A673 (cell line): ENCODE measurements at regions not wholly inside any gene's neighbourhood (a gene's known extent, or its start where the extent isn't known, plus 50 kb on each side); places are given as distances from the start of the nearest gene placed in this dataset.

Experiments
- BruUV-seq: library from RNA; stranded (reverse); fragments of 400-500 nt; replicated peaks from 2 replicates; lab custom pipeline; 2021; lab: Mats Ljungman, UMichigan
- CTCF ChIA-PET: fragments of 300-600 bp; sonication (Branson Sonifier 250); formaldehyde crosslinking; loops from one replicate; lab custom pipeline; 2022; ENCODE audit warnings: antibody characterized with exemption; lab: Charles Lee
- POLR2A ChIA-PET: fragments of 300-600 bp; sonication (Branson Sonifier 250); formaldehyde crosslinking; loops from one replicate; lab custom pipeline; 2022; ENCODE audit warnings: antibody characterized with exemption; ENCODE audit not compliant: low non-redundant PET; lab: Charles Lee
- DNase-seq: peaks from one replicate; pipeline ENCODE4 v3.0.0-alpha.2; 2015; ENCODE audit warnings: low spot score
- H3K27ac ChIP-seq: fragments of 200-600 bp; sonication (generic); 2 replicates; pipeline ENCODE4 v1.5.1; 2016; ENCODE audit warnings: mixed run types, low read depth, mild to moderate bottlenecking, mixed read lengths, antibody characterized with exemption, low read length; ENCODE audit not compliant: poor library complexity, severe bottlenecking
- H3K27me3 ChIP-seq: fragments of 200-600 bp; sonication (generic); replicated peaks from 2 replicates; pipeline ENCODE4 v1.6.1; 2017; ENCODE audit warnings: mixed run types, low read depth, mild to moderate bottlenecking, mixed read lengths, antibody characterized with exemption, low read length; ENCODE audit not compliant: insufficient read depth, poor library complexity
- H3K36me3 ChIP-seq: fragments of 200-600 bp; sonication (generic); 2 replicates; pipeline ENCODE4 v1.6.1; 2016; ENCODE audit warnings: mixed run types, mild to moderate bottlenecking, mixed read lengths, antibody characterized with exemption, low read length; ENCODE audit not compliant: insufficient read depth, poor library complexity, severe bottlenecking
- H3K4me1 ChIP-seq: fragments of 200-600 bp; sonication (generic); 2 replicates; pipeline ENCODE4 v1.6.1; 2017; ENCODE audit warnings: mixed run types, mild to moderate bottlenecking, mixed read lengths, antibody characterized with exemption, low read length; ENCODE audit not compliant: insufficient read depth, poor library complexity, severe bottlenecking
- H3K4me3 ChIP-seq: fragments of 200-600 bp; sonication (generic); 2 replicates; pipeline ENCODE4 v1.5.1; 2016; ENCODE audit warnings: low read depth, mixed run types, mild to moderate bottlenecking, mixed read lengths, low read length; ENCODE audit not compliant: poor library complexity, severe bottlenecking
- H3K9me3 ChIP-seq: fragments of 200-600 bp; sonication (generic); 2 replicates; pipeline ENCODE4 v1.6.1; 2016; ENCODE audit warnings: mixed run types, low read depth, mild to moderate bottlenecking, mixed read lengths, antibody characterized with exemption, low read length; ENCODE audit not compliant: poor library complexity, severe bottlenecking
- CTCF ChIP-seq: fragments of 300-800, 200-600 bp; sonication (generic); conservative IDR thresholded peaks from 2 replicates; pipeline ENCODE4 v1.5.1; 2017; ENCODE audit warnings: low read depth, mild to moderate bottlenecking, antibody characterized with exemption, low read length, moderate library complexity, mixed read lengths
- EZH2 ChIP-seq: fragments of 200-600 bp; sonication (generic); IDR thresholded peaks from 2 replicates; pipeline ENCODE4 v1.6.1; 2017; ENCODE audit warnings: borderline replicate concordance, low read depth, mild to moderate bottlenecking, mixed read lengths, antibody characterized with exemption, low read length; ENCODE audit not compliant: poor library complexity, severe bottlenecking
- intact Hi-C: fragments of 100-400 bp; cut with micrococcal nuclease; formaldehyde crosslinking; loops from one replicate; pipeline ENCODE4 v1.10.0; 2022; ENCODE audit not compliant: unreplicated experiment

DNA sequence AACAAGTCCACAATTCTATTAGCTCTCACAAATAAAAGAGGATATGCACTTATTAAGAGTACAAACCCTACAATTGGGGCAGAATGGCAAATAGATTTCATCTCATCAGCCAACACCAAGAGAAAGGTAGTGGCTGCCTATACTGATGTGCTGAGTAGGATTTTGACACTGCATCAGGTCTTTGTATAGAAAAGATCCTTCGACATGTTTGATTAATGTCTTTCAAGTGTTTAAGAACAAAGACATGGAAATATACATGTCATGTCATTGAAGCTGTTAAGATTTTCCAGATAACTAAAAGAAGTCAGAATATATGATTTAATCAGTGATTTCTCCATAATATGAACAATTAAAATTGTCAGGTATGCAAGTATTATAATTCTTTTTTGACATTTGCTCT, 238.7 kb upstream of the GRAMD2B start:
- POLR2A ChIA-PET = no interaction called here

GRCh38 chr5:126186210-126186609, 237.0 kb upstream of the GRAMD2B start:
- BruUV-seq = no TSS peak
- Histone ChIP-seq H3K9me3 (no peaks in the 10 kb centered on the region), H3K4me3 (no peak overlapping the region), H3K36me3 (no peaks in the 10 kb centered on the region), H3K27me3 (no peaks in the 10 kb centered on the region), H3K4me1 (no peaks in the 10 kb centered on the region), H3K27ac (no peak overlapping the region)
- intact Hi-C loops = no loop called here
- no peak for TF ChIP-seq CTCF
- no peak for DNase-seq
- CTCF ChIA-PET = no interaction called here
- POLR2A ChIA-PET = no interaction called here

More for the DNA sequence above, 238.7 kb upstream of the GRAMD2B start:
- intact Hi-C loops = no loop called here
- H3K4me3 ChIP-seq = no peak overlapping the region
- CTCF ChIA-PET = no interaction called here
- TF ChIP-seq CTCF = no peak
- no peaks in the 10 kb centered on the region for H3K9me3 ChIP-seq
- H3K4me1 ChIP-seq = no peaks in the 10 kb centered on the region
- BruUV-seq = no TSS peak
- H3K36me3 ChIP-seq = no peaks in the 10 kb centered on the region
- H3K27ac ChIP-seq = no peak overlapping the region
- no peak for DNase-seq
- H3K27me3 ChIP-seq = no peaks in the 10 kb centered on the region

GRCh38 chr5:126188804-126189203, 234.4 kb upstream of the GRAMD2B start:
- H3K4me3 ChIP-seq = no peak overlapping the region
- no peak for DNase-seq
- H3K27me3 ChIP-seq = no peaks in the 10 kb centered on the region
- no peak overlapping the region for H3K27ac ChIP-seq
- H3K4me1 ChIP-seq = no peaks in the 10 kb centered on the region
- CTCF ChIA-PET = no interaction called here
- no TSS peak for BruUV-seq
- no peak for TF ChIP-seq EZH2
- no peaks in the 10 kb centered on the region for H3K36me3 ChIP-seq
- POLR2A ChIA-PET = no interaction called here
- no peaks in the 10 kb centered on the region for H3K9me3 ChIP-seq
- intact Hi-C loops = no loop called here

DNA sequence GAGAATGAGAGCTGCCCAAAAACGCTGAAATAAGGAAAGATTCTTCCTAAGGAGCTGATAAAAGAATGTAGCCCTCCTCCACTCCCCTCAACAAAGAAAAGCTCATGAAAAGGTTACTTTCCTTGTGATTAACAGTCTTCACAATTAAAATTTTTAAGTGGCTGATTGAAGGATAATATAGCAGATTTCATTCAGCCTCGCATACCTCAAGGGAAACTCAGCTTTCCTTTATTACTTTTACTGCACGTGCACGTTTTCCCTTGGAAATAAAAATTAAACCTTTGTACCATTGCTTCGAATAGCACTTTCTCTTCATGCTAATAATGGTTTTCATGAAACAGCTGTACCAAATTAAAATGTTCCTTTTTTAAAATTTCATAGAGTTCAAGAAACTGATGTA, 234.0 kb upstream of the GRAMD2B start:
- no peaks in the 10 kb centered on the region for H3K9me3 ChIP-seq
- ChIA-PET POLR2A (no interaction called here), CTCF (no interaction called here)
- no peak overlapping the region for H3K4me3 ChIP-seq
- H3K36me3 ChIP-seq = no peaks in the 10 kb centered on the region
- intact Hi-C loops = no loop called here
- BruUV-seq = no TSS peak
- H3K27me3 ChIP-seq = no peaks in the 10 kb centered on the region
- TF ChIP-seq CTCF (no peak), EZH2 (no peak)
- no peak overlapping the region for H3K27ac ChIP-seq
- no peaks in the 10 kb centered on the region for H3K4me1 ChIP-seq
- DNase-seq = no peak
